GM18519 (cell line): ENCODE measurements at regions not wholly inside any gene's neighbourhood (a gene's known extent, or its start where the extent isn't known, plus 50 kb on each side); places are given as distances from the start of the nearest gene placed in this dataset.
"Not testable (repeated sequence)": the region's sequence is repeated elsewhere in the genome, so short reads cannot be mapped to it uniquely, and the experiment has no call there.

Experiments
- ATAC-seq: cut with Tn5 transposase; IDR thresholded peaks from one replicate; pipeline ENCODE4 v1.9.1; 2021; ENCODE audit warnings: mild to moderate bottlenecking, moderate library complexity; ENCODE audit not compliant: unreplicated experiment, low FRiP score

DNA sequence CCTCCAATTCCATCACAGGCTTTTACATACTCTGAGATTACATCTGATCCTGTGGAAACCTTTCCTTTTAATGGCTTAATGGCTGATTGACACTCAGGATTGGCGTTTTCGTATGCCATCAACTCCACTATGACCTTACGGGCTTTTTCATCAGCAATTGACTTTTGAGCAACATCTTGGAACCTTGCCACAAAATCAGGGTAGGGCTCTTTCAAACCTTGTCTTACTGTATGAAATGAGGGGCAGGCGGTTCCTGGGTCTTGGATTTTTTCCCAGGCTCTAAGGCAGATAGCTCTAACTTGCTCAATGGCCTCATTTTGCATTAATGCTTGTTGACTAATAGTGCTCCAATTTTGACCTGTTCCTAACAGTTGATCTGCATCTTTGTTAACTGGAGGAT is 250.9 kb upstream of the PRKCQ start:
- ATAC-seq = not testable (repeated sequence)

DNA sequence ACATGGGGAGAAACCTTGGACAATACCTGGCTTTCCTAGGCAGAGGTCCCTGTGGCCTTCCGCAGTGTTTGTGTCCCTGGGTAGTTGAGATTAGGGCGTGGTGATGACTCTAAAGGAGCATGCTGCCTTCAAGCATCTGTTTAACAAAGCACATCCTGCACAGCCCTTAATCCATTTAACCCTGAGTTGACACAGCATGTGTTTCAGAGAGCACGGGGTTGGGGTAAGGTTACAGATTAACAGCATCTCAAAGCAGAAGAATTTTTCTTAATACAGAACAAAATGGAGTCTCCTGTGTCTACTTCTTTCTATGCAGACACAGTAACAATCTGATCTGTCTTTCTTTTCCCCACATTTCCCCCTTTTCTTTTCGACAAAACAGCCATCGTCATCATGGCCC is 244.7 kb upstream of the PRKCQ start:
- not testable (repeated sequence) for ATAC-seq

GRCh38 chr10:6823770-6824169 is 243.7 kb upstream of the PRKCQ start:
- ATAC-seq = no peak

- ATAC-seq = no peak
Measured at GRCh38 chr10:6819301-6819700, 239.2 kb upstream of the PRKCQ start.

GRCh38 chr10:6817770-6818169 is 237.7 kb upstream of the PRKCQ start:
- ATAC-seq = no peak

DNA sequence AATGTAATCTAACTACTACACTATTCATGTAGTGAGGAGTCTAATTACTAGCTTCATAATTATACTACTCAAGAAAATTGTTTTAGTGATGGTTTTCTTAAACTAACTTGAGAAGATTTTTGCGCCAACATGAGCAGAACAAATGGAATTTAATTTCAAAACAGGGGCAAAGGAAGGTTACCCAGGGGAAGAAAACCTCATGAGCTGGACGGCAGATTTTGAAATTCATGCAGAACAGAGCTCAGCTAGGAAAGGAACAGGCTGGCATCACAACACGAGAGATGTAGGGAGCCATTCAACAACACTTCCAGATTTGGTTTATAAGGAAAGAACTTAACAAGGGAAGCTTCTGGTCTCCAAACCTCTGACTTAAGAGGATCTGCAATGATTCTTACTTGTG is 235.3 kb upstream of the PRKCQ start:
- ATAC-seq = no peak

GRCh38 chr10:6813856-6814255 is 233.8 kb upstream of the PRKCQ start:
- no peak for ATAC-seq

- ATAC-seq = no peak
Measured at GRCh38 chr10:6813306-6813705, 233.2 kb upstream of the PRKCQ start.

GRCh38 chr10:6811153-6811552 is 231.1 kb upstream of the PRKCQ start:
- ATAC-seq = no peak

DNA sequence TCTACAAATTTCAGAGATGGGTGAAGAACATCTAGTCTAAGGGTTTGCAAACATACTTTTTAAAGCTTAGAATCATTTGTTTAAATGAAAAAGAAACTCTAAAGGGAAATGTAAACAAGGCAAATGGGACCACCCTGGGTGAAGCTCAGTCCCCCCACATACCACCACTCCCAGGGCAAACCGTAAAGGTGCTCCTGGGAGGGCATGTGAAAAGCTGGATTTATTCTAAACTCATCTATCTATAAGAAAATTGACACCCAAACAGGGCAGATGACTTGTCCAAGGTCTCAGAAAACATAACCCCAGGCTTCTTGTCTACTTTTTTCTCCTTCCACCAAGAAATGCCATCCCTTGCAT is 223.3 kb upstream of the PRKCQ start:
- ATAC-seq = no peak

DNA sequence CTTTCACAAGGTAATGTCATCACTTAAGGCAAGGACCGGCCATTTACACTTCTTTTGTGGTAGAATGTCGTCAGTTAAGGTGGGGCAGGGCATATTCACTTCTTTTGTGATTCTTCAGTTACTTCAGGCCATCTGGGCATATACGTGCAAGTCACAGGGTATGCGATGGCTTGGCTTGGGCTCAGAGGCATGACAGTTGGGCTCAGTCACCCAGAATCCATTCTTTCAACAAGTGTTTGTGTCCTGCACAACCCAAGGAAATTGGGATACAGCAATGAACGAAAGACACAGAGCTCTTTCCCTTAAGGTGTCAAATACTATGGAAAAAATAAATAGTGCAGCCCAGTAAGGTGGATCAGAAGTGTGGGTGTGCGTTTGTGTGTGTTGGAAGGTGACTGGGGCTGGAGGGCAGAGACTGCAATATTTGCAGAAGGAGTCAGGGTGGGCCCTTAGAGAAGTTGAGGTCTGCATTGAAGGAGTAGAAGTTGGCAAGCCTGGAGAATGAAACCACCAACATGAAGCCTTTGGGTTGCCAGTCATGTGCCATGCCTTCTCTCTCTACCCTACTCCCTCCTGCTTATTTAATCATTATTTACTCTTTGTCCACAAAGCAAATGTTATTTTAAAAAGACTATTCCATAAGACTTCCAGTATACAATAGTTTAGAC is 222.8 kb upstream of the PRKCQ start:
- no peak for ATAC-seq

DNA sequence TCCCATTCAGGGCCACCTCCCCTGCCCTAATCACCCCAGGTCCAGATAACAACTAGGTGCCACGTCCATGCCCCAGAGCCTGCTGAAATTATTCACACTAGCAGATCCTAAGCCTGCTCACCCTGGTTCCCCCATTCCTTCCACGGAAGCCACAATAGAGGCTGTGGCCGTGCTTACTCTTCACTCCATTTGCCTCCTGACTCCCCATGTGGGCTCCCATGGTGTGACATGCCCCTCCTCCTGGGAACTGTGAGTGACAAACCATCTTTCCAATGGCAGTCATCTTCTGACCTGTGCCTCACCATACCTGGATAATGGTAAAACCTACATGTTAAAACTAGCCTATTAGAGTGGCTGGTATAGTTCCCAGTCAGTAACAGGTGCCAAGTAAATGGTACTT is 216.2 kb upstream of the PRKCQ start:
- ATAC-seq = no peak

DNA sequence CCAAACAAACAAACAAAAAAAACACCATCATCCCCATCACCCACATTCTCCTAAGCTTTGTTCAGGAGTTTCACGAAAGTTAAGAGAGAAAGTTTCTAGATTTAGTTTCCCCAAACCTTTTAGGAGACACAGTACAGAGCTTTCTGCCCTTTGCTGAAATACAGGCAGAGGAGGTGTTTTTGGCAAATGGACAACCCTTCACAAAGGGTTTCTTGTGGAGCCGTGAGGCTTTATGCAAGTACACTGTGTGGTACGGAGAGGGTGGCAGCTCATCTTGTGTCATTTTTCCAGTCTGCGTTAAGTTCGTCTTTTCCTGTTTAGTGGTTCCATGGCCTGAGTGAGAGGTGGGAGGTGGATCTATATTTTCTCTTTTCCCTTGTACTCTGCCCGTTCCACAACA is 215.5 kb upstream of the PRKCQ start:
- no peak for ATAC-seq

GRCh38 chr10:6794841-6795240 is 214.8 kb upstream of the PRKCQ start:
- ATAC-seq = not testable (repeated sequence)

DNA sequence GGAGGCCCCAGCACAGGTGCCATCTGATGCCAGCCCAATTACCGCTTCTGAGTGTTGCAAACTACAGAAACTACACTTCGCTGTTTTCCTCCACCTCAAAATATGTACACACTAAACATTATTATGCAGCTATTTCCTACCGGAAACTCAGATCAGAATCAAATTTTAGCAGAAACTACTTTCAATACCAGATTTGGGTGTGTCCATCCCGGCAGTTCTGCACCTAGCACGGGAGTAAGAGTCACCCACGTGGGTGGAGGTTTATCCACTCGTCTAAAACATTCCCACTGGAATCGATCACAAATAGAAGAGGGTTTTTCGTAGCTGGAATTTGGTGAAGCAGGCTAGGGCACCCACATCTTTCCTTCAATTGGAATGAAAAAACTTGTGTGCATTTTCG is 214.4 kb upstream of the PRKCQ start:
- no peak for ATAC-seq

DNA sequence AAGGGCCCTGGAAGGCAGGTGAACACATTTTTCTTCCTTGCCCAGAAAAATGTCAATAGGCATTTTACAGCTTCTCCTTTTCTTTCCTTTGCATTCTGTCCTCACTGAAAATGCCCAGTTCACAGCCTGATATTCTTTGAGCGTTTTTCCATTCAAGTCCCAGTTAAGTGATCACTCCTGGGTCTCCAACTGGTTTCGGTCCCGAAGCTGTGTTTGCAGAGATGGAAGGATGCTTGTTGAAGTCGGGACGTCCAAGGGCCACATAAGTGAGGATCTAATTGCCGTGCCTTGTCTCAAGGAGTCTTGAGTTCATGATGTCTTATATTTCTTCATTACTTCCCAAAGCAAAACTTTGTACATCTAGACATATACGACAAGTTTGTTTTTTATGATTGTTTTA is 208.7 kb upstream of the PRKCQ start:
- ATAC-seq = no peak

DNA sequence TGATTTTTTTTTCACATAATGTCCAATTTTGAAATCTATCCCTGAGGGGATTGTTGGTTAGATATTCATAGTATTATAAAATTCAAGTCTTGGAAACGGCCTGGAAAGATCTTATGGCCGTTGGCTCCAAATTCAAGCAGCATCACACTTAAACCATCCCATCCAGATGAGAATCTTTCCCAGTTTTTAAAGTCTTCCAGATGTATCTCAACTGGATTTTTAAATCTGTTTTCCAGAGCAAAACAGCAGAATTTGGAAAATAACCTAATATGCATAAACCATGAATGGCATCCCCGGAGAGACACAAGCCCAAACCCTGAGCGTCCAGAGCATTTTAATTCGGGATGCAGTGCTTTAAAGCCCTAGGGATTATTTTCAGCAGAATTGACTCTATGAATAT is 208.2 kb upstream of the PRKCQ start:
- no peak for ATAC-seq

DNA sequence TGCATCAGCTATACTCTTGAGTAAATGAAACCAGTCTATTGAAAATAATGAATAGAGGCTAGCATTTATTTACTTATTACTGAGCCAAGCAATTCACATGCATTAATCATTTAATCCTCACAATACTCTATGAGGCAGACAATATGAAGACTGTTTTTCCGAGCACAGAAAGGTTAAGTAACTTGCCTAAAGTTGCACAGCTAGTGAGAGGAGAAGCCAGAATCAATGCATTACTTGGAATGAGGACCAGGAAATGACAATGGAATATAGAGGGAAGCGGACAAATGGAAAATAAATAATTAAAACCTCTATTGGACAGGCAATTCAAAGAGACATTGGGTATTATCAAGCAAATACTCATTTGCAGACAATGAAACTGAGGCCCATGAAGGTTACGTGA is 207.6 kb upstream of the PRKCQ start:
- ATAC-seq = no peak

DNA sequence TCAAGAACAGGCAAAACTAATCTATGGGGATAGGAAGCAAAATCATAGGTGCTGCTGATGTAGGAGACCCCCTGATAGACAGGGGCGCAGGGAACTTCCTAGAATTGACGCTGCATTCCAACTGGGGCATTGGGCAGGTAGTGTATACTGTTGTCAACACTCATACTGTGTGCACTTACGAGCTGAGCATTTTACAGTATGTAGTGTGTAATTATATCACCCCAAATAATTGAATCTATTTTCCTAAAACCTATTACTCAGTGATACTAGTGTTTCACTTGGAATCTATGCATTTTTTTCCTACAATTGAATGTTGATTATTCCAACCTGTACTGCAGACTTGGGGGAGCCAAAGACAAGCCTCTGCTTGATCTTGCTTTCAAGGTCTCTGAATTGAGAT is 207.0 kb upstream of the PRKCQ start:
- no peak for ATAC-seq

- no peak for ATAC-seq
Measured at GRCh38 chr10:6786579-6787031, 206.5 kb upstream of the PRKCQ start.

- ATAC-seq = not testable (repeated sequence)
Measured at GRCh38 chr10:6784429-6784828, 204.4 kb upstream of the PRKCQ start.

GRCh38 chr10:6783471-6783870 is 203.4 kb upstream of the PRKCQ start:
- no peak for ATAC-seq

- ATAC-seq = no peak
Measured at GRCh38 chr10:6782378-6782777, 202.3 kb upstream of the PRKCQ start.
